ENCODE measurements at regions not wholly inside any gene's neighbourhood (a gene's known extent, or its start where the extent isn't known, plus 50 kb on each side); places are given as distances from the start of the nearest gene placed in this dataset.
"Not testable (repeated sequence)": the region's sequence is repeated elsewhere in the genome, so short reads cannot be mapped to it uniquely, and the experiment has no call there.

- not testable (repeated sequence) for DNase-seq
Observed at GRCh38 chr21:13806444-13806843, 196.9 kb downstream of the POTED start.

DNA sequence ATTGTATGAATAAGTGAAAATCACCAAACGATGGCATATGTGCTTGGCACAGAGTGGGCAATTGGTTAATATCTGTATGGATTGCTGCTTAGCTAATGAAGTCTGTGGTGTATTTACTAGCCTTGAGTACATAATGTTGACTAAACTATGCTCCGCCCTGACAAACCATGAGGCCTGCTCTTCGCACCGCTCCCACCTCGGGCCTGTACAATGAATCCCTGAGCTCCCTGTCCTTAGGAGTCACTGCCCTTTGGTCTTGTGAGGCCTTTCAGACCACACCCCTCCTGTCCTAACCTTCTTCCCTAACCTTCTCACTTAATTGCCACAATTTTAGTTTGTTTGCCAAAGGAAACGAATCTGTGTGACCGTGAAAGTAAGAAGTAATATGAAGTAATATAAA, 193.2 kb downstream of the POTED start:
- DNase-seq = not testable (repeated sequence)

Measured in DMS 273 treated with DMSO at 0.1 percent for 48 hours (cell line).